GM12872 (cell line): ENCODE measurements at regions not wholly inside any gene's neighbourhood (a gene's known extent, or its start where the extent isn't known, plus 50 kb on each side); places are given as distances from the start of the nearest gene placed in this dataset.

Source experiments
- TF ChIP-seq, protein P1 (sequence below): IDR thresholded peaks from 3 replicates; pipeline ENCODE4 v1.5.1; 2011; ENCODE audit warnings: low read depth, mild to moderate bottlenecking, low read length, moderate library complexity; ENCODE audit not compliant: insufficient read depth

DNA sequence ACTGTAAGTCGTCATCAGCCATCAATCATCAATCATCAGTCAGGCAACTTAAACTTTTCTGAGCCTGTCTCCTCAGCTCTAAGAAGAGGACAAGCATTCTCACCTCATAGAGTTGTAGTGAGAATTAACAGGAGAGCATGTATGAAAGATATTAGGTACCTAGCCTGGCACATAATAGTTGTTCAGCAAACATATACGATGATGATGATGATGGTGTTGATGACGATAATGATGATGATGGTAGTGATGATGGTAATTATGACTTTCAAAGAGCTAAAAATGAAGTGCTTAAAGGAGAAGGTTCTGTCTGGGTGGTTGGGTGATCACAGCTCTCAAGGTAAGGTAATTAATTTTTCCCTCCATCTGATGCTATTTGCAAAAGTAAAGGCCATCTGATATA, 55.1 kb upstream of the ADRB1 start:
- TF ChIP-seq, protein P1, sequence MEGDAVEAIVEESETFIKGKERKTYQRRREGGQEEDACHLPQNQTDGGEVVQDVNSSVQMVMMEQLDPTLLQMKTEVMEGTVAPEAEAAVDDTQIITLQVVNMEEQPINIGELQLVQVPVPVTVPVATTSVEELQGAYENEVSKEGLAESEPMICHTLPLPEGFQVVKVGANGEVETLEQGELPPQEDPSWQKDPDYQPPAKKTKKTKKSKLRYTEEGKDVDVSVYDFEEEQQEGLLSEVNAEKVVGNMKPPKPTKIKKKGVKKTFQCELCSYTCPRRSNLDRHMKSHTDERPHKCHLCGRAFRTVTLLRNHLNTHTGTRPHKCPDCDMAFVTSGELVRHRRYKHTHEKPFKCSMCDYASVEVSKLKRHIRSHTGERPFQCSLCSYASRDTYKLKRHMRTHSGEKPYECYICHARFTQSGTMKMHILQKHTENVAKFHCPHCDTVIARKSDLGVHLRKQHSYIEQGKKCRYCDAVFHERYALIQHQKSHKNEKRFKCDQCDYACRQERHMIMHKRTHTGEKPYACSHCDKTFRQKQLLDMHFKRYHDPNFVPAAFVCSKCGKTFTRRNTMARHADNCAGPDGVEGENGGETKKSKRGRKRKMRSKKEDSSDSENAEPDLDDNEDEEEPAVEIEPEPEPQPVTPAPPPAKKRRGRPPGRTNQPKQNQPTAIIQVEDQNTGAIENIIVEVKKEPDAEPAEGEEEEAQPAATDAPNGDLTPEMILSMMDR = no peak

DNA sequence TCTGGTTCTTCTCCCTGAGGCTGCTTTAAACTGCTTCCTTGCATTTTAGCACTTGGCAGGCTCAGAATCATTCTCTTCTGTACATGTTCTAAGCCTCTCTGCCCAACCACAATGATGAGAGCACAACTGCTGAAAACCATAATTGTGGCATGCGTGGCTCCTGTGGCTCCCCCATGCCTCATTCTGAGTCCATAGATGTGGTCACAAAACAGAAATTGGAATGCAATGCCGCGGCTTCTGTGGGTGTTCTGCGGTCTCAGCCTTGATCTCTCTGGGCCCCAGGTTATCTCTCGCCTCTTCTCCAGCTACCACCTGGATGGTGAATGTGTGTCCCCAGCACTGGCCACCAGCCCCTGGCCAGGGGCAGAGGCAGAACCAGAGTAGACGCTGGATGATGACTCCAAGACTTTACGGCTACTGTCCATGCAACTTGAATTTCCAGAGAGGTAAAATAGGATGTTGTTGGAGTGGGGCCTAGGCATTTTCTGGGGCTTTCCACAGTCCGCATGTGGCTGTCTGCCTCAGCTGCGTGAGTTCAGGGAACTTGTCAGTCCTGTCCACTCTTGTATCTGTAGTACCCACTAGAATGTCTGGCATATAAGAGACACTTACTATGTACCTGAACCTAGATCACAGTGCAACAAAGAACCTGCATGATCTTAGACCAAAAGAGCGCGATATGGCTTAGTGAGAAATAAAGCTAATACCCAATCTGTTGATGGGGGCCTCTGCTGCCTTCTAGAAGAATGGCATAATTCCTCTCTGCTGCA, 52.4 kb upstream of the ADRB1 start:
- TF ChIP-seq, protein P1 = no peak

GRCh38 chr10:113992471-113993011, 51.1 kb upstream of the ADRB1 start:
- TF ChIP-seq, protein P1 = no peak

DNA sequence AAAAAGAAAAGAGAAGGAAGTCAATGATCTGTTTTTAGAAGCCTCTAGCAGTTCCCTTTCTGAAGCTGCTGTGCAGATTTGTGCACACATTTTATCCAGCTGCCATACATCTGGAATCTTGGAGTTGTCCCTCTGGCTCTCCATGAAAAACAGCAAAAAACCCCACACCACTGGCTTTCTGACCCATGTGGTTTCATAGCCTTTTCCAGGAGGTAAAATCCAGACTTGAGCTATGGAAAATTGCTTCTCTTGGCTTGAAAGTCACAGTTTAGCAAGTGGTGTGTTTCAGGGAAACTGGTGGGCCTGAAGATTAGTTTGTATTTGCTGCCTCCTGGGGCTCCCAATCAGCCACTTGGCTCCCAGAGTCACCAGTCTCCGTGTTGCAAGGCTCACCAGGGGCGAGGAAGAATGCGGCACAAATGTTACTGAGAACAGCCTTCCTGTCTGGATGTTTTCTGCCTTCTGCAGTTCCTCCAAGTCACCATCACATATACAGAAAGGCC, 50.1 kb upstream of the ADRB1 start:
- TF ChIP-seq, protein P1 = no peak
